22Rv1 (cell line): ENCODE measurements at regions not wholly inside any gene's neighbourhood (a gene's known extent, or its start where the extent isn't known, plus 50 kb on each side); places are given as distances from the start of the nearest gene placed in this dataset.

Experiments
- ZFX ChIP-seq: fragments of 450-650 bp; IDR thresholded peaks from 2 replicates; pipeline ENCODE4 v1.6.1; 2017; ENCODE audit warnings: antibody characterized with exemption, borderline replicate concordance
- TF ChIP-seq, protein P1 (sequence below): fragments of 450-650 bp; IDR thresholded peaks from 2 replicates; pipeline ENCODE4 v1.5.1; 2017; ENCODE audit warnings: mild to moderate bottlenecking

DNA sequence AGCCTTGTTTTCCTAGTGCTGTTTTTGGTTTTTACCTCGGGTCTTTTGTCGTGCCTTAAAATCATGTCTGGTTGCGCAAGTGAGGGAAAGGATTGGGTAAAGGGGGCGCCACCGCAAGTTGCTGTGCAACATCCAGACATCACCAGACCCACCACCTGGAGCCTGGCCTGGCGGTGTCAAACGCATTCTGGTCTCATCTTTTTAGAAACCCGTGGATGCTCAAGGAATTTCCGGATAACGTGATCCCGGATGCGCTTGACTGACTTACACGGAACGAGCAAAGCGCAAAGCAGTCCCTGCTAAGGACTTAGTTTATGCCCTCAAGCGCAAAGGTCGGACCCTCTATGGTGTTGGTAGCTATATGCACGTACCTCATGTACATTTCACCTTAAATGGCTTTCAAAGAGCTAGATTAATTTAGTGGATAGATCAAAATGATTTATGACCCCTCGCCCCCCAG, 105.2 kb downstream of the OR2B2 start:
- TF ChIP-seq, protein P1, sequence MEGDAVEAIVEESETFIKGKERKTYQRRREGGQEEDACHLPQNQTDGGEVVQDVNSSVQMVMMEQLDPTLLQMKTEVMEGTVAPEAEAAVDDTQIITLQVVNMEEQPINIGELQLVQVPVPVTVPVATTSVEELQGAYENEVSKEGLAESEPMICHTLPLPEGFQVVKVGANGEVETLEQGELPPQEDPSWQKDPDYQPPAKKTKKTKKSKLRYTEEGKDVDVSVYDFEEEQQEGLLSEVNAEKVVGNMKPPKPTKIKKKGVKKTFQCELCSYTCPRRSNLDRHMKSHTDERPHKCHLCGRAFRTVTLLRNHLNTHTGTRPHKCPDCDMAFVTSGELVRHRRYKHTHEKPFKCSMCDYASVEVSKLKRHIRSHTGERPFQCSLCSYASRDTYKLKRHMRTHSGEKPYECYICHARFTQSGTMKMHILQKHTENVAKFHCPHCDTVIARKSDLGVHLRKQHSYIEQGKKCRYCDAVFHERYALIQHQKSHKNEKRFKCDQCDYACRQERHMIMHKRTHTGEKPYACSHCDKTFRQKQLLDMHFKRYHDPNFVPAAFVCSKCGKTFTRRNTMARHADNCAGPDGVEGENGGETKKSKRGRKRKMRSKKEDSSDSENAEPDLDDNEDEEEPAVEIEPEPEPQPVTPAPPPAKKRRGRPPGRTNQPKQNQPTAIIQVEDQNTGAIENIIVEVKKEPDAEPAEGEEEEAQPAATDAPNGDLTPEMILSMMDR, result no peak
- no peak for TF ChIP-seq ZFX
